Panc1 (cell line): ENCODE measurements at regions not wholly inside any gene's neighbourhood (a gene's known extent, or its start where the extent isn't known, plus 50 kb on each side); places are given as distances from the start of the nearest gene placed in this dataset.

ENCODE experiments used
- CTCF ChIP-seq: fragments of 450-650 bp; IDR thresholded peaks from 2 replicates; pipeline ENCODE4 v1.5.1; 2017; ENCODE audit warnings: mild to moderate bottlenecking
- POLR2AphosphoS5 ChIP-seq: IDR thresholded peaks from 2 replicates; pipeline ENCODE4 v1.6.1; 2012; ENCODE audit warnings: mild to moderate bottlenecking, low read depth, low read length, moderate library complexity
- REST ChIP-seq, 2 experiments: IDR thresholded peaks; 2 replicates each; pipeline ENCODE4 v1.6.1; 2011 to 2012; ENCODE audit warnings: low read depth in 2 of 2, control low read depth in 1 of 2, low read length in 1 of 2, mild to moderate bottlenecking in 1 of 2, moderate library complexity in 1 of 2; ENCODE audit not compliant: insufficient read depth in 1 of 2
- SIN3A ChIP-seq: IDR thresholded peaks from 2 replicates; pipeline ENCODE4 v1.6.1; 2012; ENCODE audit warnings: low read depth, mild to moderate bottlenecking, low read length, moderate library complexity, borderline replicate concordance; ENCODE audit not compliant: insufficient read depth

GRCh38 chr6:12363651-12364381, 73.7 kb downstream of the EDN1 start:
- no peak for TF ChIP-seq CTCF
- no peak for TF ChIP-seq SIN3A
- TF ChIP-seq POLR2AphosphoS5: no peak
- no peak for TF ChIP-seq REST (IDR thresholded peaks at IDR 0.05; ENCODE audit: insufficient read depth in 1 of 2, low read depth in 2 of 2, low read length in 1 of 2)
